ENCODE measurements at regions not wholly inside any gene's neighbourhood (a gene's known extent, or its start where the extent isn't known, plus 50 kb on each side); places are given as distances from the start of the nearest gene placed in this dataset.

DNA sequence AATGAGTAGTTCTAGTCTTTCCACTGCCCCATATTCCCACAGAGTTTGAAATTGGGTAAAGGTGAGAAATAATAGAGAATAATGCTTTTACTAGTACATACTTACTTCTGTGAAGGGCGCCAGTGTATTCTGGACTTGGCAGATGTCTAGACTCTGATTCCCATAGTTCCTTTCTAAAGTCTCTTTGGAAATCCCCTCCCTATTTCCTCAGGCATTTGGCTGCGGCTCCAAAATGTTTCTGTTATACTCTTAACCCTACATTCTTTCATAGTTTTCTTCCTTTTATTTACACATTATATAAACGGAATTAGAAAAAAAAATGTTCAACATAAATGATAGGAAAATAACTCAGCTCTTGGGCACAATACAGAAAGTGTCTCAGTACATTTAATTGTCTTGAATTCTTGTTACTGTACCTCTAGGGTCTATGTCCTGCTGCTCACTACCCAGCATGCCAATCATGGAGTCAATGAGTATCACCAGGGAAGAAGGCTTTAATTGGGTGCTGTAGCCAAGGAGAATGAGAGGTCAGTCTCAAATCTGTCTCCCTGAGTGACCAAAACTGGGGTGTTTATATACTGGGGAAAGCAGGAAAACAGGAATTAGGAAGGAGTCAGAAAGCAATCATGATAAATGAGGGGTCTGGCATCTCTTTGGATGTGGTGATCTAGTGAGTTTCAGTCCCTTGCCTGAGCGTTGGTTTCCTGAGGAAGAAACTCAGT, 147.8 kb upstream of the MMADHC start:
- TF ChIP-seq, protein P1, sequence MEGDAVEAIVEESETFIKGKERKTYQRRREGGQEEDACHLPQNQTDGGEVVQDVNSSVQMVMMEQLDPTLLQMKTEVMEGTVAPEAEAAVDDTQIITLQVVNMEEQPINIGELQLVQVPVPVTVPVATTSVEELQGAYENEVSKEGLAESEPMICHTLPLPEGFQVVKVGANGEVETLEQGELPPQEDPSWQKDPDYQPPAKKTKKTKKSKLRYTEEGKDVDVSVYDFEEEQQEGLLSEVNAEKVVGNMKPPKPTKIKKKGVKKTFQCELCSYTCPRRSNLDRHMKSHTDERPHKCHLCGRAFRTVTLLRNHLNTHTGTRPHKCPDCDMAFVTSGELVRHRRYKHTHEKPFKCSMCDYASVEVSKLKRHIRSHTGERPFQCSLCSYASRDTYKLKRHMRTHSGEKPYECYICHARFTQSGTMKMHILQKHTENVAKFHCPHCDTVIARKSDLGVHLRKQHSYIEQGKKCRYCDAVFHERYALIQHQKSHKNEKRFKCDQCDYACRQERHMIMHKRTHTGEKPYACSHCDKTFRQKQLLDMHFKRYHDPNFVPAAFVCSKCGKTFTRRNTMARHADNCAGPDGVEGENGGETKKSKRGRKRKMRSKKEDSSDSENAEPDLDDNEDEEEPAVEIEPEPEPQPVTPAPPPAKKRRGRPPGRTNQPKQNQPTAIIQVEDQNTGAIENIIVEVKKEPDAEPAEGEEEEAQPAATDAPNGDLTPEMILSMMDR (IDR thresholded peaks at IDR 0.05; ENCODE audit: borderline replicate concordance) = no peak
- Histone ChIP-seq H3K36me3 (no peaks in the 10 kb centered on the region), H3K27ac (replicated peaks) (no peak overlapping the region), H3K27me3 (ENCODE audit: low read depth) (no peaks in the 10 kb centered on the region), H3K4me3 (no peak overlapping the region), H3K9me3 (replicated peaks) (no peaks in the 10 kb centered on the region), H3K4me1 (peaks cover 4% of the 10 kb centered on the region)
- intact Hi-C loops (cut with micrococcal nuclease) = no loop called here
- DNase-seq = no peak

DNA sequence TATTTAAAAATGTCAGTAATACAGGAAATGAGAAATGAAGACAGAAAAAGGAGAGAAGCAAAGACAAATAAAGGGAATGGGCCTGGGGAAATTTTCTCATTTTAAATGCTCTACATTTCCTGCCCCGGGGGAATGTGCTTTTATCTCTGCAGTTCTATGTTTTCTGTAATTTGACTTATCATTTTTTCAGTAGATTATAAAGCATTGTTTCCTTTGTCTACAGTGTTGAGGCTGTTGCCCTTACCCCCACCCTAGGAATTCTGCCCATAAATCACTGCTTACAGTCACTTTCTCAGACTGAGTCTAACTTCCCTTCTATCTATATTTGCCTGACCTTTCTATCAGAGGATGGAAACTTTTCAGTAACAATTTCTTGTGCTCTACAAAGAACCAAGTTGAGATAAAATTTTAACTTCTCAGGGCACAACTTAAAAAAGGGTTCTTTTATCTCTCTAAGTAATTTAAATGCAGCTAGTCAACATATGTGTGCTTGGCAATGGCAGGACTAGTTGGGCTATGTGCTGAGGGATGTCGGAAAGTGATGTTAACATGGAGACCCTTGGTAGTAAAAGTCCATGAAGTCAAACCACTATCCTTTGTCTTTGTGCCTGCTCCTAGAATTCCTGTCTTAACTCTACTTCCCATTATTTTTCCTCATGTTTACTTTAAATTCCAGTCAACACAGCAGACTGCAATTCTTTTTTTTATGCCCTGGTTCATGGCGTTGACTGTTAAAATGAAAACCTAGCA, 146.5 kb upstream of the MMADHC start:
- peaks cover 4% of the 10 kb centered on the region for H3K4me1 ChIP-seq
- intact Hi-C loops (cut with micrococcal nuclease) = no loop called here
- H3K4me3 ChIP-seq = no peak overlapping the region
- no peaks in the 10 kb centered on the region for H3K9me3 ChIP-seq (replicated peaks)
- H3K27ac ChIP-seq (replicated peaks) = no peak overlapping the region
- TF ChIP-seq, protein P1 (IDR thresholded peaks at IDR 0.05; ENCODE audit: borderline replicate concordance) = no peak
- no peaks in the 10 kb centered on the region for H3K36me3 ChIP-seq
- no peaks in the 10 kb centered on the region for H3K27me3 ChIP-seq (ENCODE audit: low read depth)
- no peak for DNase-seq

DNA sequence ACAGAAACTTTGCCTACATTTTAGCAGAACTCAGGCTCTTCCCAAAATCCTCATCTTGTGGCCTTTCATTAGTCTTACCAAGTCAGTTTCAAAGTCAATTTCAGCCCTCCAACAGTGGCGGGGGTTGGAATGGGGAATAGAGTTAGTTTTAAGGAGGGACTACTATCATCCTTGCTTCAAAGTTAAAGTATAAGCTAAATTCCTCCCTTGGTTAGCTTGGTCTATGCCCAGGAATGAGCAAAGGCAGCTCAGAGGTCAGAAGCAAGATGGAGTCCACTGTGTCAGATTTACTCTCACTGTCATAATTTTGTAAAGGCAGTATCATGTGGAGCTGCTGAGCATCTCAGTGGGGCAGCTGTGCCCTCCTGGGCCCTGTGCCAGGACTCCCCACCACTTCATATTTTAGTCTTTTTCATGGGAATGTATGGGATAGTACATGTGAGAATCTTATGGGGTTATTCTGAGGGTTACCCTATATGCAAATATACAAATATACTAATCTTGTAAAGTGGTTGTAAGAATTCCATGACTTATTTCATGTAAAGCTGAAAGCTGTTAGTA, 145.2 kb upstream of the MMADHC start:
- no peak overlapping the region for H3K4me3 ChIP-seq
- no peak overlapping the region for H3K27ac ChIP-seq (replicated peaks)
- DNase-seq = no peak
- H3K4me1 ChIP-seq = peaks cover 4% of the 10 kb centered on the region
- no peaks in the 10 kb centered on the region for H3K36me3 ChIP-seq
- intact Hi-C loops (cut with micrococcal nuclease) = no loop called here
- no peaks in the 10 kb centered on the region for H3K9me3 ChIP-seq (replicated peaks)
- TF ChIP-seq, protein P1 (IDR thresholded peaks at IDR 0.05; ENCODE audit: borderline replicate concordance) = no peak
- no peaks in the 10 kb centered on the region for H3K27me3 ChIP-seq (ENCODE audit: low read depth)

DNA sequence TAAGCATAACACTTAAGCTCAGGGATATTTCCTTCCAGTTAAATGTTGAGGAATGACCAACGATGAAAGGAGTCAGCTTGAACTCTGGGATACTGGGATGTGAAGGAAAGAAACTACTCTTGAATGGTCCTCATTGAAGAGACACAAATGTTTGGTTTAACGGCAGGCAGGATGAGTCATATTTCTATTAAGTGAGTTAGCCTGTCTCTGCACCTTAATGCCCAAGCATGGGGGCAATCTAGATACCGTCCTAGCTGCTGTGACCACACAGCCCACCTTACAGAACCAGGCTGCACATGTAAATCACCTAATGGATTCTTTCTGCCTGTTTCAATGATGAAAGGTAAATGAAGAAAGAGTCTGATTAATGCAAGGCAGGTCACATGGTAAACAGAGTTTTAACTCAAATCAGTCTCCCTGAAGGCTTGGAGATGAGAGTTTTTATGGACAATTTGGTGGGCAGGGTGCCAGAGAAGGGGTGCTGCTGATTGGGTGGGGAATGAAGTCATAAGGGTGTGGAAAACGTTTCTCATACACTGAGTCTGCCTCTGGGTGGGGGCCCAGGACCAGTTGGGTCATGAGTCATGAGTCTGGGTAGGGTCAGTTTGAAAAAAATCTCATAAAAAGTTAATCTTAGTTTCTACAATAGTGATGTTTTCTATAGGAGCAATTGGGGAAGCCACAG, 144.6 kb upstream of the MMADHC start:
- Histone ChIP-seq H3K4me1 (peaks cover 4% of the 10 kb centered on the region), H3K36me3 (no peaks in the 10 kb centered on the region), H3K4me3 (no peak overlapping the region), H3K27ac (replicated peaks) (no peak overlapping the region), H3K9me3 (replicated peaks) (no peaks in the 10 kb centered on the region), H3K27me3 (ENCODE audit: low read depth) (no peaks in the 10 kb centered on the region)
- intact Hi-C loops (cut with micrococcal nuclease) = no loop called here
- DNase-seq = no peak
- TF ChIP-seq, protein P1 (IDR thresholded peaks at IDR 0.05; ENCODE audit: borderline replicate concordance) = no peak

DNA sequence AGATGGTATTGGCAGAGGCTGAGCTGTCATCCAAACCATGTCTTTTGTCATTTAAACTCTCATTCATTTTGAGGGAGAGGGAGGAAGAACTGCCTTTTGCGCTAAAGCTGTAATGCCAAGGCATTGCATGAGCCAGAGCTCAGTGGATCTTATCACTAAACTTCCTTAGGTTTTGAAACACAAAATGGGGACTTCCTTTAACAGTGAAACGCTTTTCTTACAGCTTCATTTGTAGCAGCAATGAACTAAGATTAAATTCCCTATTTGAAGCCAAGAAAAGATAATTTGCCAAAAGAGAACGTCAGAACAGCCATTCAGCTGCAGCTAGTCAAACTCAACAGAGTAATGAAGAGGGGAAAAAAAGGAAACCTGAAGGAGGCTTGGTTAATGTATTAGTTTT, 143.5 kb upstream of the MMADHC start:
- TF ChIP-seq, protein P1 (IDR thresholded peaks at IDR 0.05; ENCODE audit: borderline replicate concordance) = no peak
- Histone ChIP-seq H3K27ac (replicated peaks) (peak overlapping the region; percentile 37), H3K36me3 (no peaks in the 10 kb centered on the region), H3K27me3 (ENCODE audit: low read depth) (no peaks in the 10 kb centered on the region), H3K4me3 (no peak overlapping the region), H3K9me3 (replicated peaks) (no peaks in the 10 kb centered on the region), H3K4me1 (peaks cover 4% of the 10 kb centered on the region)
- intact Hi-C loops (cut with micrococcal nuclease) = no loop called here
- DNase-seq = no peak
